AG10803 (cell line): ENCODE measurements at regions not wholly inside any gene's neighbourhood (a gene's known extent, or its start where the extent isn't known, plus 50 kb on each side); places are given as distances from the start of the nearest gene placed in this dataset.
"Not testable (repeated sequence)": the region's sequence is repeated elsewhere in the genome, so short reads cannot be mapped to it uniquely, and the experiment has no call there.

Source experiments
- DNase-seq: peaks from one replicate; pipeline ENCODE4 v3.0.0; 2010; ENCODE audit warnings: low read depth
- H3K4me3 ChIP-seq: 2 replicates; pipeline ENCODE4 v1.5.1; 2011; ENCODE audit warnings: mild to moderate bottlenecking, low read length, control low read depth
- CTCF ChIP-seq: conservative IDR thresholded peaks from 2 replicates; pipeline ENCODE4 v1.5.1; 2011; ENCODE audit warnings: mild to moderate bottlenecking, low read length, control low read depth, inconsistent platforms

DNA sequence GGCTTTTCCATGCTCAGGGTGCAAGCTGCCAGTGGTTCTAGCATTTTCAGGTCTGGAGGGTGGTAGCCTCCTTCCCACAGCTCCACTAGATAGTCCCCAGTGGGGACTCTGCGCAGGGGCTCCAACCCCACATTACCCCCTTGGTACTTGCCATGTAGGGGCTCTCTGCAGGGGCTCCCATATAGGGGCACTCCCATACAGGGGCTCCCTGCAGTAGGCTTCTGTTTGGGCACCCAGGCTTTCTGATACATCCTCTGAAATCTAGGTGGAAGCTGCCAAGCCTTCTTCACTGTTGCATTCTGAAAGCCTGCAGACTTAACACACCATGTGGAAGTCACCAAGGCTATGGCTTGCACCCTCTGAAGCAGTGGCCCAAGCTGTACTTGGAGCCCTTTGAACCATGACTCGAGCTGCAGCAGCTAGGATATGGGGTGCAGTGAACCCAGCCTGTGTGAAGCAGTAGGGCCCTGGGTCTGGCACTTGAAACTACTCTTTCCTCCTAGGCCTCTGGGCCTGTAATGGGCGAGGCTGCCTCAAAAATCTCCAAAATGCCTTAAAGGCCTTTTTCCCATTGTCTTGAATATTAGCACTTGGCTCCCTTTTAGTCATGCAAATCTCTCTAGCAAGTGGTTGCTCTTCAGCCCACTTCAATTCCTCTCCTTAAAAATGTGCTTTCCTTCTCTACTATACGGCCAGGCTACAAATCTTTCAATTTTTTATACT, 96.4 kb downstream of the TPRA1 start:
- DNase-seq = no peak
- no peak overlapping the region for H3K4me3 ChIP-seq
- no peak for TF ChIP-seq CTCF

DNA sequence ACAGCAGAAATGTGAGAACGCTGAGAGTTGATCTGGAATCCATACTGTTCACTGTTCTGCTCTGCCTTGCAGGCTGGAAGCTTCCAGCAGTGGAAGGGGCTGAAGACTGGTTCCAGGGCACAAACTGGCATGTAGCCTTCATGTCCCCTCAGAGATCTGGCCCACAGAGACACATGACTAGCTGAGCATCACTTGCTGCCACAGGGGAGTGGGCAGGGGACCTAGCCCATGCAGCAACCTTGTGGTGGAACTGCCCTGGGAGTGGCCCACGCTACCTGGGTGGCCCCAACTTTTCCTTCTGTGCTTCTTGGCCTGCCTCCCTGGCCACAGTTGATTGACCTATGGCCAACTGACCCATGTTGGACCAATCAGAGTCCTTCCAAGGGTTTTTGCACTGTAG, 98.1 kb downstream of the TPRA1 start:
- H3K4me3 ChIP-seq = no peak overlapping the region
- TF ChIP-seq CTCF = no peak
- DNase-seq = no peak

DNA sequence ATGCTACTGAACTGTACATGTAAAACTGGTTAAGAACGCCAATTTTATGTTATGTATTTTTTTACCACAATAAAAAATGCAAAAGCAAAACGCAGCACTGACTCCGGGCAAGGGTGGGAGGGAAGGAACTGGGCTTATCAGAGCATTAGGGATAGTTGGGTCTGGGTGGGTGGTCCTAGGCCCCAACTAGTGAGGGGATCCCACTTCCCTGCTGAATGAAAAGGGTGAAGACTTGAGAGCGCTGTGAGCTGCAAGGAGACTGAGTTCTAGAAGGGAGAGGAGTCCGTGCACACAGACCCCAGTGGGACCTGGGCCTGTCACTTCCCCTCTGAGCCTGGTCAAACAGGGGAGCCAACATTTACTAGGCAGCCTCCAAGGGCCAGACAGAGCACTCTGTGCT, 98.6 kb downstream of the TPRA1 start:
- H3K4me3 ChIP-seq = no peak overlapping the region
- DNase-seq = no peak
- TF ChIP-seq CTCF = no peak

GRCh38 chr3:127491323-127491722, 99.2 kb downstream of the TPRA1 start:
- TF ChIP-seq CTCF = no peak
- H3K4me3 ChIP-seq = no peak overlapping the region
- no peak for DNase-seq

DNA sequence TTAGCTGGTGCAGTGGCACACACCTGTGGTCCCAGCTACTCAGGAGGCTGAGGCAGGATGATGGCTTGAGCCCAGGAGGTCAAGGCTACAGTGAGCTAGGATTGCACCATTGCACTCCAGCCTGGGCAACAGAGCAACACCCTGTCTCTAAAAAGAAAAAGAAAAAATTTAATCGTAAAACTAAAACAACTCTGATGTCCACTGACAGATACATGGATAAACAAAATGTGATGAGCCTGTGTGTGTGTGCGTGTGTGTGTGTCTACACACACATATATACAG, 99.6 kb downstream of the TPRA1 start:
- not testable (repeated sequence) for DNase-seq, H3K4me3 ChIP-seq

GRCh38 chr3:127490271-127491023, 100.1 kb downstream of the TPRA1 start:
- no peak for DNase-seq
- no peak for TF ChIP-seq CTCF
- no peak overlapping the region for H3K4me3 ChIP-seq

DNA sequence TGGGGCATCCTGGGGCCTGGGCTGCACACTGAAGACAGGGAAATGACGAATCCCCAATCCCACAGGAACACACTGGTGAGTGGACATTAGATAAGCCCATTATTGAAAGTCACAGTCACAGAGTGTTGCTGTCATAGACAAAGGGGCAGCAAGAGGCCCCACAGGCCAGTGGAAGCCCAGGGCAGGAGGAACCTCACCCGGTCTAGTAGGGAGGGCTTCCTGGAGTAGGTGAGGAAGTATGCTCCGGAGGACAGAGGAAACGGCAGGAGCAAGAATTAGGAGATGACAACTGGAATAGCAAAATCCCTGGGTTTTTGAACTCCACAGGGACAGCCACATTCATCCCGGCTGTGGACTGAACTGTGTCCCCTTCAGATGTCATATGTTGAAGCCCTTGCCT, 101.2 kb downstream of the TPRA1 start:
- no peak overlapping the region for H3K4me3 ChIP-seq
- DNase-seq = no peak
- TF ChIP-seq CTCF = no peak

DNA sequence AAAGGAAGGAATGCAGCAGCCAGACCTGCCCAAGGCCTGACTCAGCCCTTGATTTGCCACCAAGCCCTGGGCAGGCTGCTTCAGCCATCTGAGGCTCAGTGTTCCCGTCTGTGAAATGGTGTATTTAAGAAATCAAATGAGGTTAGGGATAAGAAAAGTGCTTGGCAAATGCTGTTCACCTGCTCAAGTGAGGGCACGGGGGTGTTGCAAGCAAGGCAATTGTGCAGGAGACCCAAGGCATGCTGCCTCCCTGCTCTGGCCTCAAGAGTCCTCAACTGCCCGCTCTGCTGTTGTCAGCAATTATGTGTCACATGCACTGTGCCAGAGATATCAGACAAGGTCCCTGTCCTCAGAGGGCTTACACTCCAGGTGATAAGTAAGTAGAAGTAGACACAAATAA, 101.8 kb downstream of the TPRA1 start:
- no peak for DNase-seq
- TF ChIP-seq CTCF = no peak
- H3K4me3 ChIP-seq = no peak overlapping the region
